ENCODE measurements at regions not wholly inside any gene's neighbourhood (a gene's known extent, or its start where the extent isn't known, plus 50 kb on each side); places are given as distances from the start of the nearest gene placed in this dataset.

DNA sequence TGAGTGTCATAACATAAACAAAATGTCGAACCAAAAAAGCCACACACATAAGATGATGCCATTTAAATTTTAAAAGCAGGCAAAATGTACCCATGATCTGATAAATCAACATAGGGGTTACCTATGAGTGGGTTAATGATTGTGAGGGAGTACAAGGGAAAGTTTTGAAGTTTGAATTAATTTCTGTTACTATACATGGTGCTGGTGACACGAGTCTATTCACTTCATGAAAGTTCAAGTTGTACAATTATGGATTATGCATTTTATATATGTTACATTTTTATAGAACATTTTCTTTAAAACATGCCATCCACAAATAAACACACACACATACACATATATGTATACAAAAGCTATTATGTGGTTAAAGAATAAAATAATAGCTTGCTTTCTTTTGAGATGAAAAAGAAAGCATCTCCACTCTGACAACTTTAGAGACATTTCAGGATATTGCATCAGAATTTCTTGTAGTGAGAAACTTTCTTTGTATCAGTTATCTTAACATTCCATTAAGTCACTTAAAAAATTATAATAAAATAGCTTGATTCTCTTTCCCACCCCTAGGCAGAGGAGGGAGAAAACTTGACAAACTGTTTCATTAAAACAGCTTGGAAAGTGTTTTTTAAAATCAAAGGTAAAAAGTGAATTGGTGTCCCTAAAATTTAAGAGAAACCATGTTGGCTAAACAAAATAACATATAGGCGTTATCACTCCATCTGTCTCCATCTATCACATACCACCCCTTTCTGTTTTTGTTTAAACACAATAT lies 891.8 kb upstream of the NDST4 start:
- TF ChIP-seq, protein P1, sequence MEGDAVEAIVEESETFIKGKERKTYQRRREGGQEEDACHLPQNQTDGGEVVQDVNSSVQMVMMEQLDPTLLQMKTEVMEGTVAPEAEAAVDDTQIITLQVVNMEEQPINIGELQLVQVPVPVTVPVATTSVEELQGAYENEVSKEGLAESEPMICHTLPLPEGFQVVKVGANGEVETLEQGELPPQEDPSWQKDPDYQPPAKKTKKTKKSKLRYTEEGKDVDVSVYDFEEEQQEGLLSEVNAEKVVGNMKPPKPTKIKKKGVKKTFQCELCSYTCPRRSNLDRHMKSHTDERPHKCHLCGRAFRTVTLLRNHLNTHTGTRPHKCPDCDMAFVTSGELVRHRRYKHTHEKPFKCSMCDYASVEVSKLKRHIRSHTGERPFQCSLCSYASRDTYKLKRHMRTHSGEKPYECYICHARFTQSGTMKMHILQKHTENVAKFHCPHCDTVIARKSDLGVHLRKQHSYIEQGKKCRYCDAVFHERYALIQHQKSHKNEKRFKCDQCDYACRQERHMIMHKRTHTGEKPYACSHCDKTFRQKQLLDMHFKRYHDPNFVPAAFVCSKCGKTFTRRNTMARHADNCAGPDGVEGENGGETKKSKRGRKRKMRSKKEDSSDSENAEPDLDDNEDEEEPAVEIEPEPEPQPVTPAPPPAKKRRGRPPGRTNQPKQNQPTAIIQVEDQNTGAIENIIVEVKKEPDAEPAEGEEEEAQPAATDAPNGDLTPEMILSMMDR (IDR thresholded peaks at IDR 0.05) = no peak
- TF ChIP-seq POLR2A (IDR thresholded peaks at IDR 0.05) = no peak
